ENCODE measurements at regions not wholly inside any gene's neighbourhood (a gene's known extent, or its start where the extent isn't known, plus 50 kb on each side); places are given as distances from the start of the nearest gene placed in this dataset.

GRCh38 chr5:145056800-145057199 is 778.3 kb downstream of the PRELID2 start:
- TF ChIP-seq EZH2phosphoT487 (IDR thresholded peaks at IDR 0.05; ENCODE audit: unreplicated experiment) = no peak
- TF ChIP-seq EZH2 (IDR thresholded peaks at IDR 0.05; ENCODE audit: low read depth, unreplicated experiment) = no peak
- no peak for TF ChIP-seq CREB1 (CRISPR knock-in tag; IDR thresholded peaks at IDR 0.05; ENCODE audit: low read depth)
- TF ChIP-seq CTCF (conservative IDR thresholded peaks at IDR 0.05; ENCODE audit: low read depth in 2 of 2) = no peak
- no peak for TF ChIP-seq POLR2AphosphoS5 (IDR thresholded peaks at IDR 0.05; ENCODE audit: low read depth)
- TF ChIP-seq JUNB (IDR thresholded peaks at IDR 0.05; ENCODE audit: unreplicated experiment) = no peak
- no peak for TF ChIP-seq ETS1 (IDR thresholded peaks at IDR 0.05)
- TF ChIP-seq REST (IDR thresholded peaks at IDR 0.05; ENCODE audit: unreplicated experiment) = no peak

All from GM23338 (cell line).